K562 (cell line): ENCODE measurements at regions not wholly inside any gene's neighbourhood (a gene's known extent, or its start where the extent isn't known, plus 50 kb on each side); places are given as distances from the start of the nearest gene placed in this dataset.

ENCODE experiments used
- CEBPG ChIP-seq, 3 experiments: fragments of 200-800 bp in 1 of 3; sonication (Bioruptor generic) in 1 of 3; sonication (generic) in 1 of 3; formaldehyde crosslinking in 1 of 3; IDR thresholded peaks in 2 of 3; conservative IDR thresholded peaks in 1 of 3; 2 replicates each; pipeline versions ENCODE4 v1.6.1 to v1.8.0; 2016 to 2022; ENCODE audit warnings: missing compliant biosample characterization in 2 of 3, missing genetic modification characterization in 2 of 3, mild to moderate bottlenecking in 1 of 3, missing genetic modification reagents in 1 of 3
- E2F5 ChIP-seq: sonication (generic); formaldehyde crosslinking; IDR thresholded peaks from 2 replicates; pipeline ENCODE4 v1.8.0; 2022; ENCODE audit warnings: mild to moderate bottlenecking, missing genetic modification reagents
- JUNB ChIP-seq: fragments of 450-650 bp; formaldehyde crosslinking; conservative IDR thresholded peaks from 2 replicates; pipeline ENCODE4 v1.4.0; 2020; ENCODE audit warnings: mild to moderate bottlenecking
- KHSRP ChIP-seq: fragments of 450-650 bp; IDR thresholded peaks from 2 replicates; pipeline ENCODE4 v1.6.1; 2017
- MTF1 ChIP-seq: fragments of 250-450 bp; sonication (Bioruptor Pico); IDR thresholded peaks from 2 replicates; pipeline ENCODE4 v1.9.0; 2021; ENCODE audit warnings: moderate library complexity, mild to moderate bottlenecking, inconsistent platforms, borderline replicate concordance
- RBM22 ChIP-seq: fragments of 200-400 bp; formaldehyde crosslinking; IDR thresholded peaks from 2 replicates; pipeline ENCODE4 v1.6.1; 2018; ENCODE audit warnings: low read length, low read depth; ENCODE audit not compliant: poor library complexity, severe bottlenecking
- RBM34 ChIP-seq: fragments of 200-400 bp; formaldehyde crosslinking; IDR thresholded peaks from 2 replicates; pipeline ENCODE4 v1.6.1; 2018; ENCODE audit warnings: low read length, borderline replicate concordance; ENCODE audit not compliant: insufficient read depth
- ZNF75A ChIP-seq: fragments of 450-650 bp; formaldehyde crosslinking; IDR thresholded peaks from 2 replicates; pipeline ENCODE4 v1.4.0; 2020; ENCODE audit warnings: mild to moderate bottlenecking
- ZNF780A ChIP-seq: fragments of 250-450 bp; sonication (Bioruptor Pico); IDR thresholded peaks from 2 replicates; pipeline ENCODE4 v1.5.0; 2021; ENCODE audit warnings: mild to moderate bottlenecking
- TF ChIP-seq, protein P1 (sequence below): fragments of 450-650 bp; IDR thresholded peaks from 2 replicates; pipeline ENCODE4 v1.6.1; 2016; ENCODE audit warnings: mild to moderate bottlenecking, moderate library complexity

DNA sequence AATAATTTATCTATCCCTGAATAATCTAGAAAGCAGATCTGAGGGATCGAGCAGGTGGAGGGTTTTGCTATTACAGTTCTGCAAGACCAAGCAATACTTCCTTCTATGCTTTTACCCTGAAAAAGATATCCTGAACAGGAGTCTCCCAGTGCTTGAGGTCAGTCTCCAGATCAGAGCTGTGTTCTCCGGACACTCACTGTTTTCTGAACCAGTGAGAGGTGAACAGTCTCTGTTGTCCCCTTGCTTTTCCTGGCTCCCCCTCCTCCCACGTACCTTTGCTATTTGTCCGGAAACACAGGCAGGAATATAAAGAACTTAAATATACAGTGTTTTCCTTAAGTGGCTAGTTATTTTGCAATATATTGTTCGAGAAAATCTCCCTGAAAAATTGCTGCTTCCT is 116.6 kb downstream of the ATXN3L start (continued):
- TF ChIP-seq, protein P1, sequence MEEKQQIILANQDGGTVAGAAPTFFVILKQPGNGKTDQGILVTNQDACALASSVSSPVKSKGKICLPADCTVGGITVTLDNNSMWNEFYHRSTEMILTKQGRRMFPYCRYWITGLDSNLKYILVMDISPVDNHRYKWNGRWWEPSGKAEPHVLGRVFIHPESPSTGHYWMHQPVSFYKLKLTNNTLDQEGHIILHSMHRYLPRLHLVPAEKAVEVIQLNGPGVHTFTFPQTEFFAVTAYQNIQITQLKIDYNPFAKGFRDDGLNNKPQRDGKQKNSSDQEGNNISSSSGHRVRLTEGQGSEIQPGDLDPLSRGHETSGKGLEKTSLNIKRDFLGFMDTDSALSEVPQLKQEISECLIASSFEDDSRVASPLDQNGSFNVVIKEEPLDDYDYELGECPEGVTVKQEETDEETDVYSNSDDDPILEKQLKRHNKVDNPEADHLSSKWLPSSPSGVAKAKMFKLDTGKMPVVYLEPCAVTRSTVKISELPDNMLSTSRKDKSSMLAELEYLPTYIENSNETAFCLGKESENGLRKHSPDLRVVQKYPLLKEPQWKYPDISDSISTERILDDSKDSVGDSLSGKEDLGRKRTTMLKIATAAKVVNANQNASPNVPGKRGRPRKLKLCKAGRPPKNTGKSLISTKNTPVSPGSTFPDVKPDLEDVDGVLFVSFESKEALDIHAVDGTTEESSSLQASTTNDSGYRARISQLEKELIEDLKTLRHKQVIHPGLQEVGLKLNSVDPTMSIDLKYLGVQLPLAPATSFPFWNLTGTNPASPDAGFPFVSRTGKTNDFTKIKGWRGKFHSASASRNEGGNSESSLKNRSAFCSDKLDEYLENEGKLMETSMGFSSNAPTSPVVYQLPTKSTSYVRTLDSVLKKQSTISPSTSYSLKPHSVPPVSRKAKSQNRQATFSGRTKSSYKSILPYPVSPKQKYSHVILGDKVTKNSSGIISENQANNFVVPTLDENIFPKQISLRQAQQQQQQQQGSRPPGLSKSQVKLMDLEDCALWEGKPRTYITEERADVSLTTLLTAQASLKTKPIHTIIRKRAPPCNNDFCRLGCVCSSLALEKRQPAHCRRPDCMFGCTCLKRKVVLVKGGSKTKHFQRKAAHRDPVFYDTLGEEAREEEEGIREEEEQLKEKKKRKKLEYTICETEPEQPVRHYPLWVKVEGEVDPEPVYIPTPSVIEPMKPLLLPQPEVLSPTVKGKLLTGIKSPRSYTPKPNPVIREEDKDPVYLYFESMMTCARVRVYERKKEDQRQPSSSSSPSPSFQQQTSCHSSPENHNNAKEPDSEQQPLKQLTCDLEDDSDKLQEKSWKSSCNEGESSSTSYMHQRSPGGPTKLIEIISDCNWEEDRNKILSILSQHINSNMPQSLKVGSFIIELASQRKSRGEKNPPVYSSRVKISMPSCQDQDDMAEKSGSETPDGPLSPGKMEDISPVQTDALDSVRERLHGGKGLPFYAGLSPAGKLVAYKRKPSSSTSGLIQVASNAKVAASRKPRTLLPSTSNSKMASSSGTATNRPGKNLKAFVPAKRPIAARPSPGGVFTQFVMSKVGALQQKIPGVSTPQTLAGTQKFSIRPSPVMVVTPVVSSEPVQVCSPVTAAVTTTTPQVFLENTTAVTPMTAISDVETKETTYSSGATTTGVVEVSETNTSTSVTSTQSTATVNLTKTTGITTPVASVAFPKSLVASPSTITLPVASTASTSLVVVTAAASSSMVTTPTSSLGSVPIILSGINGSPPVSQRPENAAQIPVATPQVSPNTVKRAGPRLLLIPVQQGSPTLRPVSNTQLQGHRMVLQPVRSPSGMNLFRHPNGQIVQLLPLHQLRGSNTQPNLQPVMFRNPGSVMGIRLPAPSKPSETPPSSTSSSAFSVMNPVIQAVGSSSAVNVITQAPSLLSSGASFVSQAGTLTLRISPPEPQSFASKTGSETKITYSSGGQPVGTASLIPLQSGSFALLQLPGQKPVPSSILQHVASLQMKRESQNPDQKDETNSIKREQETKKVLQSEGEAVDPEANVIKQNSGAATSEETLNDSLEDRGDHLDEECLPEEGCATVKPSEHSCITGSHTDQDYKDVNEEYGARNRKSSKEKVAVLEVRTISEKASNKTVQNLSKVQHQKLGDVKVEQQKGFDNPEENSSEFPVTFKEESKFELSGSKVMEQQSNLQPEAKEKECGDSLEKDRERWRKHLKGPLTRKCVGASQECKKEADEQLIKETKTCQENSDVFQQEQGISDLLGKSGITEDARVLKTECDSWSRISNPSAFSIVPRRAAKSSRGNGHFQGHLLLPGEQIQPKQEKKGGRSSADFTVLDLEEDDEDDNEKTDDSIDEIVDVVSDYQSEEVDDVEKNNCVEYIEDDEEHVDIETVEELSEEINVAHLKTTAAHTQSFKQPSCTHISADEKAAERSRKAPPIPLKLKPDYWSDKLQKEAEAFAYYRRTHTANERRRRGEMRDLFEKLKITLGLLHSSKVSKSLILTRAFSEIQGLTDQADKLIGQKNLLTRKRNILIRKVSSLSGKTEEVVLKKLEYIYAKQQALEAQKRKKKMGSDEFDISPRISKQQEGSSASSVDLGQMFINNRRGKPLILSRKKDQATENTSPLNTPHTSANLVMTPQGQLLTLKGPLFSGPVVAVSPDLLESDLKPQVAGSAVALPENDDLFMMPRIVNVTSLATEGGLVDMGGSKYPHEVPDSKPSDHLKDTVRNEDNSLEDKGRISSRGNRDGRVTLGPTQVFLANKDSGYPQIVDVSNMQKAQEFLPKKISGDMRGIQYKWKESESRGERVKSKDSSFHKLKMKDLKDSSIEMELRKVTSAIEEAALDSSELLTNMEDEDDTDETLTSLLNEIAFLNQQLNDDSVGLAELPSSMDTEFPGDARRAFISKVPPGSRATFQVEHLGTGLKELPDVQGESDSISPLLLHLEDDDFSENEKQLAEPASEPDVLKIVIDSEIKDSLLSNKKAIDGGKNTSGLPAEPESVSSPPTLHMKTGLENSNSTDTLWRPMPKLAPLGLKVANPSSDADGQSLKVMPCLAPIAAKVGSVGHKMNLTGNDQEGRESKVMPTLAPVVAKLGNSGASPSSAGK = no peak
- no peak for TF ChIP-seq RBM22
- TF ChIP-seq JUNB (CRISPR knock-in tag) = no peak
- TF ChIP-seq CEBPG (CRISPR knock-in tag; IDR thresholded peaks at IDR 0.05) = no peak
- no peak for TF ChIP-seq CEBPG (tag; conservative IDR thresholded peaks at IDR 0.05 in 1 of 2, IDR thresholded peaks at IDR 0.05 in 1 of 2)
- TF ChIP-seq KHSRP = no peak
- no peak for TF ChIP-seq RBM34
- TF ChIP-seq ZNF75A = no peak
- TF ChIP-seq ZNF780A (CRISPR knock-in tag) = no peak
- no peak for TF ChIP-seq MTF1
- TF ChIP-seq E2F5 (CRISPR knock-in tag) = no peak
